ENCODE measurements at regions not wholly inside any gene's neighbourhood (a gene's known extent, or its start where the extent isn't known, plus 50 kb on each side); places are given as distances from the start of the nearest gene placed in this dataset.

- TF ChIP-seq CTCF (IDR thresholded peaks at IDR 0.05): no peak
- no peak for TF ChIP-seq POLR2A (IDR thresholded peaks at IDR 0.05)
Measured at GRCh38 chr13:82962397-82962796, 919.9 kb downstream of the SLITRK1 start.
